HUES64 (cell line): ENCODE measurements at regions not wholly inside any gene's neighbourhood (a gene's known extent, or its start where the extent isn't known, plus 50 kb on each side); places are given as distances from the start of the nearest gene placed in this dataset.
"Not testable (repeated sequence)": the region's sequence is repeated elsewhere in the genome, so short reads cannot be mapped to it uniquely, and the experiment has no call there.

Source experiments
- H3K27ac ChIP-seq: 2 replicates; pipeline ENCODE4 v1.7.0; 2013; ENCODE audit warnings: low read depth, low read length, inconsistent platforms
- H3K27me3 ChIP-seq: 2 replicates; pipeline ENCODE4 v1.6.1; 2013; ENCODE audit warnings: mild to moderate bottlenecking, low read length; ENCODE audit not compliant: insufficient read depth
- H3K36me3 ChIP-seq: 2 replicates; pipeline ENCODE4 v1.6.1; 2013; ENCODE audit warnings: mild to moderate bottlenecking, low read length; ENCODE audit not compliant: insufficient read depth
- H3K4me1 ChIP-seq: 2 replicates; pipeline ENCODE4 v1.6.1; 2013; ENCODE audit warnings: mild to moderate bottlenecking, low read length, moderate library complexity; ENCODE audit not compliant: insufficient read depth
- H3K4me3 ChIP-seq: 2 replicates; pipeline ENCODE4 v1.5.1; 2013; ENCODE audit warnings: mild to moderate bottlenecking, low read length, moderate library complexity
- H3K9ac ChIP-seq: 2 replicates; pipeline ENCODE4 v1.6.1; 2013; ENCODE audit warnings: mild to moderate bottlenecking, low read depth, low read length
- H3K9me3 ChIP-seq: 2 replicates; pipeline ENCODE4 v1.6.1; 2013; ENCODE audit warnings: low read depth, low read length; ENCODE audit not compliant: insufficient read depth
- WGBS: fragments of 150-250, 120-280 bp; methylation state at CpG from one replicate; pipeline ENCODE4 v1.1.7; 2013; ENCODE audit warnings: missing lambda C conversion rate; 5-methylcytosine and 5-hydroxymethylcytosine counted together

DNA sequence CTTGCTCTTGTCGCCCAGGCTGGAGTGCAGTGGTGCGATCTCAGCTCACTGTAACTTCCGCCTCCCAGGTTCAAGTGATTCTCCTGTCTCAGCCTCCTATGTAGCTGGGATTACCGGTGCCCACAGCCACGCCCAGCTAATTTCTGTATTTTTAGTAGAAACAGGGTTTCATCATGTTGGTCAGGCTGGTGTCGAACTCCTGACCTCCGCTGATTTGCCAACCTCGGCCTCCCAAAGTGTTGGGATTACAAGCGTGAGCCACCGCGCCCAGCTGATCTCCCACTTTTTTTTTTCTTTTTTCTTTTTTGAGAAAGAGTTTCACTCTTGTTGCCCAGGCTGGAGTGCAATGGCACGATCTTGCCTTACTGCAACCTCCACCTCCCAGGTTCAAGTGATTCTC, 517.9 kb downstream of the KCNJ18 start:
- not testable (repeated sequence) for H3K27me3 ChIP-seq, H3K9me3 ChIP-seq, H3K4me3 ChIP-seq, H3K36me3 ChIP-seq, H3K9ac ChIP-seq, H3K4me1 ChIP-seq, H3K27ac ChIP-seq
- WGBS: 96% methylated on average over 12 of the region's 12 CpGs

DNA sequence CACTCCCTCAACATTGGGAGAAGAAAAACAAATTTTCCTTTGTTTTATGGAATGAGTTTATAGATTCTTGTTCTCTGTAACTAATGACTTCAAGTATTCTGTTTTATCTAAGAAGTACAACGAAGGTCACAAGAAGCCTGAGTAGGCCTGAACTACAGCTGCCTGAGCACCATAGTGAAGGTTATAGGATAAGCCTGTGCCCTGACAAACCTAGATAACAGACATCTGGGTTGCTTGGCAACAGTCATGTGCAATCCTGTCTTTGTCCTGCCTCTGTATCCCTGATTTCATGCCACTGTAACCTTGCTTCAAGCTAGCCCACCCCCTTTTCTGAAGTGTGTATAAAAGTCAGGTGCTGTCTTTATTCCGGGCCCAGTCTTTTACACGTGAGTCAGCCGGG, 520.8 kb downstream of the KCNJ18 start:
- H3K36me3 ChIP-seq, H3K27me3 ChIP-seq, H3K9me3 ChIP-seq, H3K9ac ChIP-seq, H3K27ac ChIP-seq, H3K4me1 ChIP-seq, H3K4me3 ChIP-seq: not testable (repeated sequence)
- WGBS: 92% methylated on average over 4 of the region's 4 CpGs

DNA sequence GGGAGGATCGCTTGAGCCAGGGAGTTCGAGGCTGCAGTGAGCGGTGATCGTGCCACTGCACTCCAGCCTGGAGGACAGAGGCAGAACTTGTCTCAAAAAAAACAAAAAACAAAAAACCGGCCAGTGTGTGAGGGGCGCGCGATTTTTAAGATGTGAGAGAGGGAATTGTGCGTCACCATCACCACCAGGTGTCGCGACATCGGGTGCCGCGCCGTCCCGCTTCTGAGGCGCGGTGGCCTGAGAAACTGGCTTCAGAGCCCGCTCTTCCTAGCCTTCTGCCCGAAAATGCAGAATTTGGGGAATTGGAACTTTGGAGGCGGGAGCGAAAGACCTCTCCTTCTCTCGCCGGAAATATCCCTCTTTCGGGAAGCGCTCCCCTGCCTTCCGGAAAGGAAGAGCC, 524.8 kb downstream of the KCNJ18 start:
- H3K9me3 ChIP-seq: no peaks in the 10 kb centered on the region
- WGBS: 58% methylated on average over 27 of the region's 27 CpGs
- peak overlapping the region; percentile 49 for H3K4me3 ChIP-seq
- H3K27me3 ChIP-seq: no peaks in the 10 kb centered on the region
- H3K27ac ChIP-seq: no peak overlapping the region; the same call in 1 of the 2 replicates
- H3K4me1 ChIP-seq: no peaks in the 10 kb centered on the region
- no peak overlapping the region for H3K9ac ChIP-seq
- no peaks in the 10 kb centered on the region for H3K36me3 ChIP-seq

- Histone ChIP-seq H3K4me1 (no peaks in the 10 kb centered on the region), H3K9me3 (no peaks in the 10 kb centered on the region), H3K4me3 (no peak overlapping the region), H3K9ac (no peak overlapping the region), H3K36me3 (no peaks in the 10 kb centered on the region), H3K27ac (no peak overlapping the region), H3K27me3 (no peaks in the 10 kb centered on the region)
- WGBS: 79% methylated on average over 8 of the region's 8 CpGs
These were observed 529.0 kb downstream of the KCNJ18 start for GRCh38 chr17:22221344-22221743.

- not testable (repeated sequence) for H3K4me1 ChIP-seq, H3K27me3 ChIP-seq, H3K36me3 ChIP-seq, H3K9ac ChIP-seq, H3K9me3 ChIP-seq, H3K4me3 ChIP-seq, H3K27ac ChIP-seq
- 96% methylated on average over 3 of the region's 3 CpGs for WGBS
These were observed 534.2 kb downstream of the KCNJ18 start for GRCh38 chr17:22226477-22226876.

GRCh38 chr17:22226932-22227331, 534.6 kb downstream of the KCNJ18 start:
- H3K9me3 ChIP-seq, H3K4me3 ChIP-seq, H3K4me1 ChIP-seq, H3K27me3 ChIP-seq, H3K9ac ChIP-seq, H3K36me3 ChIP-seq, H3K27ac ChIP-seq: not testable (repeated sequence)
- 90% methylated on average over 3 of the region's 3 CpGs for WGBS

GRCh38 chr17:22227699-22228553, 535.6 kb downstream of the KCNJ18 start:
- H3K36me3 ChIP-seq, H3K27ac ChIP-seq, H3K9ac ChIP-seq, H3K4me1 ChIP-seq, H3K27me3 ChIP-seq, H3K4me3 ChIP-seq: not testable (repeated sequence)
- peaks cover 16% of the 10 kb centered on the region for H3K9me3 ChIP-seq
- 75% methylated on average over 3 of the region's 5 CpGs for WGBS

DNA sequence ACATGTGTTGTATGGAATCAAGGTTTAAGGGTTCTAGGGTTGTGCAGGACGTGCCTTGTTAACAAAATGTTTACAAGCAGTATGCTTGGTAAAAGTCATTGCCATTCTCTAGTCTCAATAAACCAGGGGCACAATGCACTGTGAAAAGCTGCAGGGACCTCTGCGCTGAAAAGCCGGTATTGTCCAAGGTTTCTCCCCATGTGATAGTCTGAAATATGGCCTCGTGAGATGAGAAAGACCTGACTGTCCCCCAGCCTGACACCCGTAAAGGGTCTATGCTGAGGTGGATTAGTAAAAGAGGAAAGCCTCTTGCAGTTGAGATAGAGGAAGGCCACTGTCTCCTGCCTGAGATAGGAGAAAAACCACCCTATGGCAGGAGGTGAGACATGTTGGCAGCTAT, 537.5 kb downstream of the KCNJ18 start:
- not testable (repeated sequence) for H3K9ac ChIP-seq, H3K4me1 ChIP-seq, H3K36me3 ChIP-seq, H3K27me3 ChIP-seq, H3K27ac ChIP-seq, H3K4me3 ChIP-seq
- WGBS: 85% methylated on average over 5 of the region's 5 CpGs
- peaks cover 35% of the 10 kb centered on the region for H3K9me3 ChIP-seq

GRCh38 chr17:22233382-22233781, 541.1 kb downstream of the KCNJ18 start:
- no peak overlapping the region for H3K27ac ChIP-seq
- H3K4me1 ChIP-seq: no peaks in the 10 kb centered on the region
- WGBS: 96% methylated on average over 1 of the region's 1 CpG
- no peaks in the 10 kb centered on the region for H3K27me3 ChIP-seq
- no peak overlapping the region for H3K9ac ChIP-seq
- no peaks in the 10 kb centered on the region for H3K36me3 ChIP-seq
- H3K9me3 ChIP-seq: peaks cover 66% of the 10 kb centered on the region
- H3K4me3 ChIP-seq: no peak overlapping the region

GRCh38 chr17:22242472-22242871, 550.1 kb downstream of the KCNJ18 start:
- Histone ChIP-seq H3K9ac (no peak overlapping the region), H3K27me3 (no peaks in the 10 kb centered on the region), H3K36me3 (no peaks in the 10 kb centered on the region), H3K4me1 (no peaks in the 10 kb centered on the region), H3K27ac (no peak overlapping the region), H3K9me3 (peaks cover 87% of the 10 kb centered on the region), H3K4me3 (no peak overlapping the region)
- 91% methylated on average over 1 of the region's 1 CpG for WGBS

DNA sequence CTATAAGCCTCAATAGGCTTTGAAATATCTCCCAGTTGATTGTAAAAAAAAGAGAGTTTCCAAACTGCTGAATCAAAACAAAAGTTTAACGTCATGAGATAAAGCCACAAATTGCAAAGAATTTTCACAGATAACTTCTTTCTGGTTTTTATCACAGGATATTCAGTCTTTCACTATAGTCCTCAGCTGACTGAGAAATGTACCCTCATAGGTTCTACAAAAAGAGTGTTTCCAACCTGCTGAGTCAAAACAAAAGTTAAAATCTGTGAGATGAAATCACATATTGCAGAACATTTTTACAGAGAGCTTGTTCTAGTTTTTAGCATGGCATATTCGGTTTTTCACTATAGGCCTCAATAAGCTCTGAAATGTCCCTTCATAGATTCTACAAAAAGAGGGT, 559.2 kb downstream of the KCNJ18 start:
- no peak overlapping the region for H3K27ac ChIP-seq
- H3K9ac ChIP-seq: no peak overlapping the region
- WGBS: 83% methylated on average over 2 of the region's 2 CpGs
- no peaks in the 10 kb centered on the region for H3K27me3 ChIP-seq
- H3K36me3 ChIP-seq: no peaks in the 10 kb centered on the region
- no peaks in the 10 kb centered on the region for H3K4me1 ChIP-seq
- H3K4me3 ChIP-seq: no peak overlapping the region
- H3K9me3 ChIP-seq: peaks cover 94% of the 10 kb centered on the region

DNA sequence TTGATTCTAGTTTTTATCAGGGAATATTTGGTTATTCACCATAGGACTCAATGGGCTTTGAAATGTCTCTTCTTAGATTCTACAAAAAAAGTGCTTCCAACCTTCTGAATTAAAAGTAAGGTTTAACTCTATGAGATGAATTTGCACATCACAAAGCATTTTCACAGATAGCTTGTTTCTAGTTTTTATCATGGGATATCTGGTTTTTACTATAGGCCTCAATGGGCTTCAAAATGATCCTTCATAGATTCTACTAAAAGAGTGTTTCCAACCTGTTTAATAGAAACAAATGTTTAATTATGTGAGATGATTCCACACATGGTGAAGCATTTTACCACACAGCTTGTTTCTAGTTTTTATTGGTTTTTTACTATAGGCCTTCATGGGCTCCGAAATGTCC, 560.7 kb downstream of the KCNJ18 start:
- H3K9ac ChIP-seq: no peak overlapping the region
- no peaks in the 10 kb centered on the region for H3K36me3 ChIP-seq
- H3K27ac ChIP-seq: no peak overlapping the region
- WGBS: 96% methylated on average over 1 of the region's 1 CpG
- H3K4me1 ChIP-seq: no peaks in the 10 kb centered on the region
- H3K9me3 ChIP-seq: peaks cover 94% of the 10 kb centered on the region
- no peaks in the 10 kb centered on the region for H3K27me3 ChIP-seq
- no peak overlapping the region for H3K4me3 ChIP-seq
